ENCODE measurements at regions not wholly inside any gene's neighbourhood (a gene's known extent, or its start where the extent isn't known, plus 50 kb on each side); places are given as distances from the start of the nearest gene placed in this dataset.

DNA sequence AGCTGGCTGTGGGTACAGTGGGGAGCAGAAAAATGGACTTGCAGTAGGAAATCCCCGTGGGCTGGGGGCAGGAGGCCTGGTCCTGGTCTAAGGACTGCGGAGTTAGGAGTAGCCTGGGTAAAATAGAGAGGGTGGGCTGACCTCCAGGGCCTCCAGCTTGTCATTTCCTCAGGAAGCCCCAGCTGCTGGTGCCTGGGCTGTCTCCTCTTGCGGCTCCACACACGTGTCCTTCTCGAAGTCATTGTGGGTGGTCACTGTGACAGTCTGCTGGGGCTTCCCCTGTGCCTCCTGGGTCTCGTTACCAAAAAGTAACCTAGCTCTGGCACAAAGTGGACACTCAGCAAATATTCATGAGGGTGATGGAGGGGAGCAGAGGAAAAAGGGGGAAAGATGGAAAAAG, 259.7 kb downstream of the FGF9 start:
- Histone ChIP-seq H3K79me2 (ENCODE audit: control insufficient read depth, insufficient read depth, low read length) (no peaks in the 10 kb centered on the region), H3K4me2 (ENCODE audit: extremely low read depth, insufficient read depth, low read length) (no peak overlapping the region), H3K27ac (ENCODE audit: insufficient read depth, low read length) (no peak overlapping the region), H2AFZ (ENCODE audit: low read length) (no peak overlapping the region), H3K9me3 (ENCODE audit: control insufficient read depth, insufficient read depth, low read depth, low read length) (no peaks in the 10 kb centered on the region), H4K20me1 (ENCODE audit: control insufficient read depth, extremely low read depth, insufficient read depth, low read length) (no peaks in the 10 kb centered on the region), H3K4me3 (replicated peaks in 1 of 4; ENCODE audit: control extremely low read depth in 1 of 4, insufficient read depth in 1 of 4, low read depth in 3 of 4, low read length in 4 of 4) (no peak overlapping the region), H3K36me3 (ENCODE audit: control insufficient read depth, insufficient read depth, low read length) (no peaks in the 10 kb centered on the region), H3K4me1 (ENCODE audit: control insufficient read depth, extremely low read depth, insufficient read depth, low read length) (no peaks in the 10 kb centered on the region), H3K9ac (ENCODE audit: insufficient read depth, low read length) (no peak overlapping the region), H3K27me3 (ENCODE audit: control insufficient read depth, insufficient read depth, low read length) (no peaks in the 10 kb centered on the region)
- TF ChIP-seq, protein P1, sequence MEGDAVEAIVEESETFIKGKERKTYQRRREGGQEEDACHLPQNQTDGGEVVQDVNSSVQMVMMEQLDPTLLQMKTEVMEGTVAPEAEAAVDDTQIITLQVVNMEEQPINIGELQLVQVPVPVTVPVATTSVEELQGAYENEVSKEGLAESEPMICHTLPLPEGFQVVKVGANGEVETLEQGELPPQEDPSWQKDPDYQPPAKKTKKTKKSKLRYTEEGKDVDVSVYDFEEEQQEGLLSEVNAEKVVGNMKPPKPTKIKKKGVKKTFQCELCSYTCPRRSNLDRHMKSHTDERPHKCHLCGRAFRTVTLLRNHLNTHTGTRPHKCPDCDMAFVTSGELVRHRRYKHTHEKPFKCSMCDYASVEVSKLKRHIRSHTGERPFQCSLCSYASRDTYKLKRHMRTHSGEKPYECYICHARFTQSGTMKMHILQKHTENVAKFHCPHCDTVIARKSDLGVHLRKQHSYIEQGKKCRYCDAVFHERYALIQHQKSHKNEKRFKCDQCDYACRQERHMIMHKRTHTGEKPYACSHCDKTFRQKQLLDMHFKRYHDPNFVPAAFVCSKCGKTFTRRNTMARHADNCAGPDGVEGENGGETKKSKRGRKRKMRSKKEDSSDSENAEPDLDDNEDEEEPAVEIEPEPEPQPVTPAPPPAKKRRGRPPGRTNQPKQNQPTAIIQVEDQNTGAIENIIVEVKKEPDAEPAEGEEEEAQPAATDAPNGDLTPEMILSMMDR (conservative IDR thresholded peaks at IDR 0.05 in 1 of 2, IDR thresholded peaks at IDR 0.05 in 1 of 2; ENCODE audit: low read depth in 1 of 2, low read length in 2 of 2) = no peak
- TF ChIP-seq EZH2 (IDR thresholded peaks at IDR 0.05; ENCODE audit: low read length, missing control alignments) = no peak
- no peak for DNase-seq (ENCODE audit: low read depth in 2 of 2)

DNA sequence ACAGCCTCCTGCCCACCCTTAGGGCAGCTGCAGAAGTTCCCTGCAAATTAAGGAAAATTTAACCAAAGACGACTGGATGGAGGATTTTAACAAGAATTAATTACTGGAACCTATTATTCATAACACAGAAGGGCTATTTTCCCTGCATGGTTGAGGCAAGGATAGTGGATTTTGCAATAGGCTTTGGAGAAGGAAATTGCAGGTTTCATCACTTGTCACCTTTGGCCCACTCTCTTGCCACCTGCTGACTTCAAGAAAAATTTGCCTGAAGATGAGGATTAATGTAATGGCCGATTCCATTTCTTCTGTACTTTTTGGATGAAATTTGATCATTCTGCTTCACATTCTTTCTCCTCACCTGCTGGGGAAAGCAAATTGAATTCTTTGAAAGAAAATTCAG, 261.7 kb downstream of the FGF9 start:
- H3K36me3 ChIP-seq (ENCODE audit: control insufficient read depth, insufficient read depth, low read length) = no peaks in the 10 kb centered on the region
- H3K9ac ChIP-seq (ENCODE audit: insufficient read depth, low read length) = no peak overlapping the region
- no peak overlapping the region for H3K27ac ChIP-seq (ENCODE audit: insufficient read depth, low read length)
- no peaks in the 10 kb centered on the region for H3K4me1 ChIP-seq (ENCODE audit: control insufficient read depth, extremely low read depth, insufficient read depth, low read length)
- TF ChIP-seq, protein P1 (conservative IDR thresholded peaks at IDR 0.05 in 1 of 2, IDR thresholded peaks at IDR 0.05 in 1 of 2; ENCODE audit: low read depth in 1 of 2, low read length in 2 of 2) = no peak
- TF ChIP-seq EZH2 (IDR thresholded peaks at IDR 0.05; ENCODE audit: low read length, missing control alignments) = no peak
- no peak overlapping the region for H3K4me3 ChIP-seq (replicated peaks in 1 of 4; ENCODE audit: control extremely low read depth in 1 of 4, insufficient read depth in 1 of 4, low read depth in 3 of 4, low read length in 4 of 4)
- DNase-seq (ENCODE audit: low read depth in 2 of 2) = no peak
- no peaks in the 10 kb centered on the region for H3K9me3 ChIP-seq (ENCODE audit: control insufficient read depth, insufficient read depth, low read depth, low read length)
- no peak overlapping the region for H2AFZ ChIP-seq (ENCODE audit: low read length)
- H4K20me1 ChIP-seq (ENCODE audit: control insufficient read depth, extremely low read depth, insufficient read depth, low read length) = no peaks in the 10 kb centered on the region
- H3K4me2 ChIP-seq (ENCODE audit: extremely low read depth, insufficient read depth, low read length) = no peak overlapping the region
- no peaks in the 10 kb centered on the region for H3K27me3 ChIP-seq (ENCODE audit: control insufficient read depth, insufficient read depth, low read length)
- no peaks in the 10 kb centered on the region for H3K79me2 ChIP-seq (ENCODE audit: control insufficient read depth, insufficient read depth, low read length)

DNA sequence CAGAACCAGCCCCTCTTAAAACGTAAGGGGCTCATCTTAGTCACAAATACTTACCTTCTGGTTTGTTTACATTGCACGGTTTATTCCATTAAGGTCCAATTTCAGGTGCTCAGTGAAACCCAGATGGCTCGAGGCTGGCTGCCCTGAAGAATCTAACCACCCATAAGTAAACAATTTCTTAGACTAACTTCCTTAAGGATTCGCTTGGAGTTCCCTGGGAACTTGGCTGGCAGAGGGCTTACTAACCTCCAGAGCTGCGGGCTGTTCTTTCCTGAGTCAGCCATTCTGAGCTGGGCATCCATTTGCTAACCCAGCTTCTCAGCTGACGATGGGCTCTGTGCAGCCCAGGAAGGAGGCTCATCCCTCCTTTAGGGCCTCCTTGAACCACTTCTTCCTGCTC, 262.1 kb downstream of the FGF9 start:
- no peak for DNase-seq (ENCODE audit: low read depth in 2 of 2)
- Histone ChIP-seq H2AFZ (ENCODE audit: low read length) (no peak overlapping the region), H3K36me3 (ENCODE audit: control insufficient read depth, insufficient read depth, low read length) (no peaks in the 10 kb centered on the region), H3K4me3 (replicated peaks in 1 of 4; ENCODE audit: control extremely low read depth in 1 of 4, insufficient read depth in 1 of 4, low read depth in 3 of 4, low read length in 4 of 4) (no peak overlapping the region), H3K9ac (ENCODE audit: insufficient read depth, low read length) (no peak overlapping the region), H3K79me2 (ENCODE audit: control insufficient read depth, insufficient read depth, low read length) (no peaks in the 10 kb centered on the region), H3K4me2 (ENCODE audit: extremely low read depth, insufficient read depth, low read length) (no peak overlapping the region), H3K9me3 (ENCODE audit: control insufficient read depth, insufficient read depth, low read depth, low read length) (no peaks in the 10 kb centered on the region), H3K27me3 (ENCODE audit: control insufficient read depth, insufficient read depth, low read length) (no peaks in the 10 kb centered on the region), H3K4me1 (ENCODE audit: control insufficient read depth, extremely low read depth, insufficient read depth, low read length) (no peaks in the 10 kb centered on the region), H3K27ac (ENCODE audit: insufficient read depth, low read length) (no peak overlapping the region), H4K20me1 (ENCODE audit: control insufficient read depth, extremely low read depth, insufficient read depth, low read length) (no peaks in the 10 kb centered on the region)
- TF ChIP-seq, protein P1 (conservative IDR thresholded peaks at IDR 0.05 in 1 of 2, IDR thresholded peaks at IDR 0.05 in 1 of 2; ENCODE audit: low read depth in 1 of 2, low read length in 2 of 2) = no peak
- TF ChIP-seq EZH2 (IDR thresholded peaks at IDR 0.05; ENCODE audit: low read length, missing control alignments) = no peak
